H1 (cell line): ENCODE measurements at regions not wholly inside any gene's neighbourhood (a gene's known extent, or its start where the extent isn't known, plus 50 kb on each side); places are given as distances from the start of the nearest gene placed in this dataset.

Experiments used
- CHD1 ChIP-seq: IDR thresholded peaks from 2 replicates; pipeline ENCODE4 v1.6.1; 2012; ENCODE audit warnings: low read depth, low read length, improper control_type of control experiment
- KDM5A ChIP-seq: fragments of 200-600 bp; IDR thresholded peaks from 2 replicates; pipeline ENCODE4 v1.7.1; 2012; ENCODE audit warnings: mild to moderate bottlenecking, low read length, inconsistent platforms, mixed read lengths
- RAD21 ChIP-seq, 2 experiments: IDR thresholded peaks in 1 of 2; conservative IDR thresholded peaks in 1 of 2; 2 replicates each; pipeline ENCODE4 v1.6.1; 2011; ENCODE audit warnings: low read depth in 2 of 2, low read length in 2 of 2, improper control_type of control experiment in 1 of 2, inconsistent platforms in 1 of 2, mild to moderate bottlenecking in 1 of 2, moderate library complexity in 1 of 2
- TBP ChIP-seq: IDR thresholded peaks from 2 replicates; pipeline ENCODE4 v1.6.1; 2011; ENCODE audit warnings: low read depth, low read length, improper control_type of control experiment
- TEAD4 ChIP-seq: IDR thresholded peaks from 2 replicates; pipeline ENCODE4 v1.6.1; 2012; ENCODE audit warnings: low read depth, low read length, inconsistent platforms, mixed read lengths

DNA sequence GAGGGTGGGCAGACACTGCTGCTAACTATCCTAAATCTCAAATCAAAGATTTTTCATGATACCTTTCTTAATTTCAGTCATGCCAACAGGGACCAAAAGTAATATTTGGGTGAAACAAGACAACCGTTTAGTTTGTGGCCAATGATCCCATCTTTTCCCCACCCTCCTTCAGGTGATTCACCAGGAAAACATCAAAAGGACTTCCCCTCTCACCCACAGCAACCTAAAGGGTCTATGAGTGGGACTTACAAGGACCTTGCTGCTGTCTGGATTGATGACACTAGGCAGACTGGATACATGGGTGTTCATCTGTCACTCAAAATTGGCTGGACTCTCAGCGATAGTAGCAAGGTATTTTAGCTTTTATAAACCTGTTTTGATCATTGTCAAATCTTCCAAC lies 62.0 kb upstream of the ZC3H12C start (continued):
- TF ChIP-seq CHD1 = no peak
- no peak for TF ChIP-seq TBP
- no peak for TF ChIP-seq RAD21 (IDR thresholded peaks at IDR 0.05 in 1 of 2, conservative IDR thresholded peaks at IDR 0.05 in 1 of 2; ENCODE audit: low read depth in 2 of 2, low read length in 2 of 2)
- no peak for TF ChIP-seq TEAD4
- no peak for TF ChIP-seq KDM5A
